ENCODE measurements at regions not wholly inside any gene's neighbourhood (a gene's known extent, or its start where the extent isn't known, plus 50 kb on each side); places are given as distances from the start of the nearest gene placed in this dataset.

- Mint-ChIP-seq H3K4me1 (ENCODE audit: low read depth) (no peaks in the 10 kb centered on the region), H3K27me3 (ENCODE audit: low read depth) (no peaks in the 10 kb centered on the region), H3K27ac (no peak overlapping the region), H3K36me3 (ENCODE audit: insufficient read depth in 2 of 2) (no peaks in the 10 kb centered on the region), H3K9me3 (peaks cover 0 to 2% of the 10 kb centered on the region in 2 donors), H3K4me3 (no peak overlapping the region)
- no peak for ATAC-seq (replicated peaks in 1 of 2)
- no peak for DNase-seq
Measured at GRCh38 chr3:168341192-168341815, 245.6 kb upstream of the GOLIM4 start.

DNA sequence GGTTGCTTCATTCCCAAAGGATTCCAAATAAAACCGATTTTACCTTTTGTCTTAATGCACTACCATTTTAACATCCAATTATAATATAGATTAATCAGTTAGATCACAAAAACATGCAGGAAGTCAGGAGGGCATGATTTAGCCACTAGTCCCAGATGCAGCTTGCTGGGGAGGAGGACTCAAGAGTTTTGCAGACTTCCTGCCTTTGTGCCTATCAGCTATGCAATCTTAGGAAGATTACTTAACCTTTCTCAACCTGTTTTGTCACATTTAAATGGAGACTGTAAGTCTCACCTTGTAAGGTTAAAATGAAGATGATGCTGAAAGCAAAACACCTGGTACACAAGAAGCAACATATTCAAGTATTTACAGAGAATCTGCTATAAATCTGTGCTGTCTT, 242.4 kb upstream of the GOLIM4 start:
- Mint-ChIP-seq H3K27ac (no peak overlapping the region), H3K9me3 (peaks cover 0 to 2% of the 10 kb centered on the region in 2 donors), H3K36me3 (ENCODE audit: insufficient read depth in 2 of 2) (no peaks in the 10 kb centered on the region)

GRCh38 chr3:168336276-168336675, 240.6 kb upstream of the GOLIM4 start:
- Mint-ChIP-seq H3K4me3 (no peak overlapping the region), H3K4me1 (ENCODE audit: low read depth) (no peaks in the 10 kb centered on the region), H3K27ac (no peak overlapping the region), H3K27me3 (ENCODE audit: low read depth) (no peaks in the 10 kb centered on the region), H3K9me3 (peaks cover 0 to 2% of the 10 kb centered on the region in 2 donors), H3K36me3 (ENCODE audit: insufficient read depth in 2 of 2) (no peaks in the 10 kb centered on the region)
- DNase-seq (no peak), ATAC-seq (replicated peaks in 1 of 2) (no peak)

More for the DNA sequence above, 242.4 kb upstream of the GOLIM4 start:
- Mint-ChIP-seq H3K4me3 (no peak overlapping the region), H3K4me1 (ENCODE audit: low read depth) (no peaks in the 10 kb centered on the region), H3K27me3 (ENCODE audit: low read depth) (no peaks in the 10 kb centered on the region)
- DNase-seq (no peak), ATAC-seq (replicated peaks in 1 of 2) (no peak)

GRCh38 chr3:168333410-168333935, 237.7 kb upstream of the GOLIM4 start:
- H3K4me3 Mint-ChIP-seq: no peak overlapping the region
- no peak overlapping the region for H3K27ac Mint-ChIP-seq
- ATAC-seq (replicated peaks in 1 of 2) (no peak), DNase-seq (no peak)
- H3K27me3 Mint-ChIP-seq (ENCODE audit: low read depth): no peaks in the 10 kb centered on the region
- H3K36me3 Mint-ChIP-seq (ENCODE audit: insufficient read depth in 2 of 2): no peaks in the 10 kb centered on the region
- H3K4me1 Mint-ChIP-seq (ENCODE audit: low read depth): no peaks in the 10 kb centered on the region
- peaks cover 0 to 2% of the 10 kb centered on the region in 2 donors for H3K9me3 Mint-ChIP-seq

DNA sequence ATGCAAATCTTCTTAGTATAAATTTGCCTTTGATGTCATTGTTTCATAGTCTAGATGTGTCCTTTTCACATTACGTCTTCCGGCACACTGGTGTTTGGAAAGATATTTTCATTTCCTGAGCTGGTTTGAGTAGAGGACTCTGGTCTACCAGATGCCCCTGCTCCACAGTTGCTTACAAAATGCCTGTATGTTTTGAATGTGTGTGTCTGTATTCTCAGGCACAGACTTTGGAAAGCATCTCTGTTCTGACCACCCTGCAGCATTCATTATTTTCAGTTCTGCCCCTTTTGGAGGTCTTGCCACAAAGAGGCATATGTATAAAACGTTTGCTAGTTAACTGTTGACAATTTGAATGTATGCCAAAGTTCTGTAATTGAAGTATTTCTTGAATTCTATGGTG, 236.0 kb upstream of the GOLIM4 start:
- Mint-ChIP-seq H3K36me3 (ENCODE audit: insufficient read depth in 2 of 2) (no peaks in the 10 kb centered on the region), H3K4me3 (no peak overlapping the region), H3K27ac (no peak overlapping the region), H3K27me3 (ENCODE audit: low read depth) (no peaks in the 10 kb centered on the region), H3K9me3 (peaks cover 0 to 2% of the 10 kb centered on the region in 2 donors), H3K4me1 (ENCODE audit: low read depth) (no peaks in the 10 kb centered on the region)
- DNase-seq (no peak), ATAC-seq (replicated peaks in 1 of 2) (no peak)

DNA sequence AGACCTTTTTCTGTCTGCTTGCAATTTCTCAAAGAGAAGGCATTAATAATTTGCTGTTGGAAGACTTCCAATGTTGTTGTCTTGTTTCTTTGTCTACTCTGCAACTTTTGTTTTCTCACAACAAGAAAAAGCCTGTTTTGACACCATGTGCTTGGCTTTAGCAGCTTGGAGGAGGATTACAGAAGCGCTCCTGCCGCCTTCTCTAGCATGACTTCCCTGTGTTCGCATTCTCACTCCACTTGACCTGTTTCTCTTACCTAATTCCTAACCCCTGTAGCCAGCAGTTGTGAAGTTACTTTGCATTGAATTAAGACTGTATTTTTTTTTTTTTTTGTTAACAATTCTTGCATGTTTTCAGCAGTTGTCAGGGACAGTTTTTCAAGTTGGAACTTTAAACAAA, 235.3 kb upstream of the GOLIM4 start:
- no peak overlapping the region for H3K27ac Mint-ChIP-seq
- no peak overlapping the region for H3K4me3 Mint-ChIP-seq
- H3K4me1 Mint-ChIP-seq (ENCODE audit: low read depth): no peaks in the 10 kb centered on the region
- no peaks in the 10 kb centered on the region for H3K36me3 Mint-ChIP-seq (ENCODE audit: insufficient read depth in 2 of 2)
- no peaks in the 10 kb centered on the region for H3K27me3 Mint-ChIP-seq (ENCODE audit: low read depth)
- ATAC-seq (replicated peaks in 1 of 2): no peak
- peaks cover 2% of the 10 kb centered on the region in 2 donors for H3K9me3 Mint-ChIP-seq
- no peak for DNase-seq

GRCh38 chr3:168327856-168328255, 232.1 kb upstream of the GOLIM4 start:
- peaks cover 0 to 2% of the 10 kb centered on the region in 2 donors for H3K9me3 Mint-ChIP-seq
- no peak overlapping the region for H3K4me3 Mint-ChIP-seq
- ATAC-seq (replicated peaks in 1 of 2) (no peak), DNase-seq (no peak)
- no peaks in the 10 kb centered on the region for H3K36me3 Mint-ChIP-seq (ENCODE audit: insufficient read depth in 2 of 2)
- H3K4me1 Mint-ChIP-seq (ENCODE audit: low read depth): no peaks in the 10 kb centered on the region
- no peaks in the 10 kb centered on the region for H3K27me3 Mint-ChIP-seq (ENCODE audit: low read depth)
- no peak overlapping the region for H3K27ac Mint-ChIP-seq

- Mint-ChIP-seq H3K36me3 (ENCODE audit: insufficient read depth in 2 of 2) (no peaks in the 10 kb centered on the region), H3K4me1 (ENCODE audit: low read depth) (no peaks in the 10 kb centered on the region), H3K4me3 (no peak overlapping the region), H3K27me3 (ENCODE audit: low read depth) (no peaks in the 10 kb centered on the region), H3K9me3 (peaks cover 0 to 2% of the 10 kb centered on the region in 2 donors), H3K27ac (no peak overlapping the region)
- DNase-seq (no peak), ATAC-seq (replicated peaks in 1 of 2) (no peak)
Measured at GRCh38 chr3:168325684-168326083, 230.0 kb upstream of the GOLIM4 start.

DNA sequence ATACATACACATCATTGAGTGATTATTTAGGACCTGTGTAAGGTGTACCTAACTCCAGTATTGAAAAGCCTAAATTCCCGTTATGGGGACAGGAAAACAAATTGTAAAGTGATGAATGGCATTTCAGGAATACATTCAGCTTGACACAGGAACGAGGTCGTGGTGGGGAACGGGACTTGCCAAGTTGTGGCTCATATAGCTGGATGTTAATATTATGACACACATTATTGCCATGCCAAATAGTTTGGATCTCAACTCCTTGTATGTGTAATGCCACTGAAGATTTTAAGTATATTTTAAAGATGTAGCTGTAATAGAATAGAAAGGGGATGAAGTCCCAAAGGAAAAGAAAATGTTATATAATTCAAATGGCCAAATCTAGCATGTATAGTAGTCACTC, 227.2 kb upstream of the GOLIM4 start:
- Mint-ChIP-seq H3K27me3 (ENCODE audit: low read depth) (no peaks in the 10 kb centered on the region), H3K9me3 (peaks cover 0 to 6% of the 10 kb centered on the region in 2 donors), H3K27ac (no peak overlapping the region)

DNA sequence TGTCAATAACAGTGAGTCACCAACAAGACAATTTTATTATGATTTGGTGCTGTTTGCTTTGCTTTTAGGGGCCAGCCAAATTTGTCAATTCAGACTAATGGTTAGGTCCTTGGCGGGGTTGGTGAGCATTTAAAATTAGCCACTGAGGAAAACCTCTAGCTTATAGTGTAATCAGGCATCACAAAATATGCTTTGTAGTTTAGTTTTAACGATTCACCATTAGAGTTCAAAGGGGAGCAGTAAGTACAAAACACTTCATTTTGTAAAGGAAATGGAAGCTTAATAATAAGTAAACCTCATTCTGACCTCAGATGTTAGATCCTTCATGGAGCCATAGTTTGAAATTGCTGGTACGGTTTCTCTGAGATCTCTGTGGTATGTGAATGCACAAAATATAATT, 218.4 kb upstream of the GOLIM4 start:
- Mint-ChIP-seq H3K9me3 (peaks cover 0 to 2% of the 10 kb centered on the region in 2 donors), H3K4me3 (no peak overlapping the region), H3K4me1 (ENCODE audit: low read depth) (no peaks in the 10 kb centered on the region), H3K27ac (no peak overlapping the region), H3K36me3 (ENCODE audit: insufficient read depth in 2 of 2) (no peaks in the 10 kb centered on the region), H3K27me3 (ENCODE audit: low read depth) (no peaks in the 10 kb centered on the region)
- ATAC-seq (replicated peaks in 1 of 2) (no peak), DNase-seq (no peak)

More for the DNA sequence above, 227.2 kb upstream of the GOLIM4 start:
- Mint-ChIP-seq H3K4me1 (ENCODE audit: low read depth) (no peaks in the 10 kb centered on the region), H3K36me3 (ENCODE audit: insufficient read depth in 2 of 2) (no peaks in the 10 kb centered on the region), H3K4me3 (no peak overlapping the region)
- no peak for DNase-seq
- no peak for ATAC-seq (replicated peaks in 1 of 2)

- Mint-ChIP-seq H3K9me3 (no peaks in the 10 kb centered on the region), H3K27me3 (ENCODE audit: low read depth) (no peaks in the 10 kb centered on the region), H3K4me1 (ENCODE audit: low read depth) (no peaks in the 10 kb centered on the region), H3K4me3 (no peak overlapping the region), H3K27ac (no peak overlapping the region), H3K36me3 (ENCODE audit: insufficient read depth in 2 of 2) (no peaks in the 10 kb centered on the region)
- DNase-seq (no peak), ATAC-seq (replicated peaks in 1 of 2) (no peak)
Measured at GRCh38 chr3:168312984-168313383, 217.3 kb upstream of the GOLIM4 start.

DNA sequence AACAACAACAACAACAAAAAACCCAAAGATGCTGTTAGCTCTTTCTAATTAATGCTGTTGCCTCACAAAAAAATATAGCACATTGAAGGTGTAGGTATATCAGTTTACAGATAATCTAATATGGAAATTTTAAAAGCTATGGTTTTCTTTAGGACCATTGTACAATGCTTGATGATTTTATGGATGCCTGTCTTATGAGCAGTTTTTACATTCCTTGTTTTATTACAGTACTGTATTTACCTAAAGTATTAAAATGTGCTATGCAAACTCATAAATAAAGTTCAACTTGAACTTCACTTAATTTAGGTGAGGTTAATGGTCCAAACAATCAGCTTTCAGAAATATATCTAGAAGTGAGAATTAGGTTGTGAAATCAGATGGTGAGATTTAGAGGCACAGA, 212.2 kb upstream of the GOLIM4 start:
- H3K27me3 Mint-ChIP-seq (ENCODE audit: low read depth): no peaks in the 10 kb centered on the region
- DNase-seq: no peak
- ATAC-seq (replicated peaks in 1 of 2): no peak
- no peaks in the 10 kb centered on the region for H3K36me3 Mint-ChIP-seq (ENCODE audit: insufficient read depth in 2 of 2)
- peaks cover 7 to 10% of the 10 kb centered on the region in 2 donors for H3K9me3 Mint-ChIP-seq
- no peak overlapping the region for H3K27ac Mint-ChIP-seq
- H3K4me3 Mint-ChIP-seq: no peak overlapping the region
- H3K4me1 Mint-ChIP-seq (ENCODE audit: low read depth): no peaks in the 10 kb centered on the region

GRCh38 chr3:168295027-168295426, 199.3 kb upstream of the GOLIM4 start:
- no peaks in the 10 kb centered on the region for H3K36me3 Mint-ChIP-seq (ENCODE audit: insufficient read depth in 2 of 2)
- ATAC-seq (replicated peaks in 1 of 2): no peak
- H3K27me3 Mint-ChIP-seq (ENCODE audit: low read depth): no peaks in the 10 kb centered on the region
- no peak for DNase-seq
- no peak overlapping the region for H3K27ac Mint-ChIP-seq
- no peak overlapping the region for H3K4me3 Mint-ChIP-seq
- H3K9me3 Mint-ChIP-seq: peaks cover 0 to 1% of the 10 kb centered on the region in 2 donors
- H3K4me1 Mint-ChIP-seq (ENCODE audit: low read depth): no peaks in the 10 kb centered on the region

DNA sequence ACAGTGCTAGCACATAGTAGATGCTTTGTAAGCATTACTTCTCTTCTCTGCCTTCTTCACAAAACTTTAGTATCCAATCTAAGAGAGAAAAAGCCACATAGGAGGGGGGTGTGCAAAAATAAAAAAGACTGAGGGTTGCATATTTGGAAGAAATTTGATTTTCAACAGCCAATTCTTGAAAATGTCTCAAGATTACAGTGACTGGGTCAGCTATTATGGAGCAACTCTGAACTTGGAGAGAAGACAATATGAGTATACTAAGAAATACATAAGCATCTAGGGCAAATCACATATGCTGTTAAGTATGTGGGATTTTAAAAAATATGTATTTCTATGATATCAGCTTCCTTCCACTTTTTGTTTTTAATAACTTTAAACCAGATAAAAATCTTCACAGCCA, 196.6 kb upstream of the GOLIM4 start:
- no peak for ATAC-seq (replicated peaks in 1 of 2)
- no peak overlapping the region for H3K27ac Mint-ChIP-seq

More for the DNA sequence above, 196.6 kb upstream of the GOLIM4 start:
- Mint-ChIP-seq H3K9me3 (peaks cover 0 to 1% of the 10 kb centered on the region in 2 donors), H3K4me3 (no peak overlapping the region), H3K4me1 (ENCODE audit: low read depth) (no peaks in the 10 kb centered on the region), H3K27me3 (ENCODE audit: low read depth) (no peaks in the 10 kb centered on the region), H3K36me3 (ENCODE audit: insufficient read depth in 2 of 2) (no peaks in the 10 kb centered on the region)
- DNase-seq: no peak

Measured in activated T-cell treated with anti-CD3 and anti-CD28 coated beads, Interleukin-2, amount 50 U/mL, for 72 hours (primary cell).